WTC11 (cell line): ENCODE measurements at regions not wholly inside any gene's neighbourhood (a gene's known extent, or its start where the extent isn't known, plus 50 kb on each side); places are given as distances from the start of the nearest gene placed in this dataset.

Experiments used
- ATAC-seq: fragments of 200-7000 bp; cut with Tn5 transposase; 2 replicates; pipeline ENCODE4 v1.10.0; 2021; ENCODE audit warnings: mild to moderate bottlenecking, moderate library complexity
- CTCF ChIA-PET: fragments of 300-600 bp; sonication (Branson Sonifier 250); formaldehyde crosslinking; loops from one replicate; lab custom pipeline; 2021; ENCODE audit warnings: antibody characterized with exemption; lab: Charles Lee
- POLR2A ChIA-PET: fragments of 350-600 bp; sonication (Branson Sonifier 250); formaldehyde crosslinking; loops from one replicate; lab custom pipeline; 2021; ENCODE audit warnings: antibody characterized with exemption; lab: Charles Lee
- DNase-seq: peaks from one replicate; pipeline ENCODE4 v3.0.0; 2021; ENCODE audit warnings: low spot score
- H3K27ac Mint-ChIP-seq: 2 replicates; pipeline ENCODE4 v1.8.0; 2021; ENCODE audit warnings: mixed read lengths
- H3K27me3 Mint-ChIP-seq: 2 replicates; pipeline ENCODE4 v1.8.0; 2021; ENCODE audit warnings: low read depth, mild to moderate bottlenecking, moderate library complexity, mixed read lengths
- H3K36me3 Mint-ChIP-seq: 2 replicates; pipeline ENCODE4 v1.8.0; 2021; ENCODE audit warnings: mixed read lengths
- H3K4me1 Mint-ChIP-seq: 2 replicates; pipeline ENCODE4 v1.8.0; 2022; ENCODE audit warnings: mixed read lengths
- H3K4me3 Mint-ChIP-seq: 2 replicates; pipeline ENCODE4 v1.8.0; 2021; ENCODE audit warnings: mild to moderate bottlenecking, moderate library complexity, mixed read lengths
- H3K9me3 Mint-ChIP-seq: 2 replicates; pipeline ENCODE4 v1.8.0; 2021; ENCODE audit warnings: mixed read lengths
- ATF2 ChIP-seq: sonication (generic); formaldehyde crosslinking; IDR thresholded peaks from 2 replicates; pipeline ENCODE4 v1.8.1; 2022; ENCODE audit warnings: low read depth, missing genetic modification reagents, borderline replicate concordance
- ATF6 ChIP-seq: sonication (generic); formaldehyde crosslinking; IDR thresholded peaks from 2 replicates; pipeline ENCODE4 v1.8.1; 2023; ENCODE audit warnings: mild to moderate bottlenecking, missing genetic modification reagents
- ERG ChIP-seq: fragments of 250-450 bp; sonication (Bioruptor Pico); IDR thresholded peaks from 2 replicates; pipeline ENCODE4 v1.8.0; 2021; ENCODE audit warnings: mild to moderate bottlenecking
- ETV6 ChIP-seq: sonication (generic); formaldehyde crosslinking; IDR thresholded peaks from 2 replicates; pipeline ENCODE4 v1.8.1; 2022; ENCODE audit warnings: mild to moderate bottlenecking, missing genetic modification reagents
- FOXK1 ChIP-seq: sonication (generic); formaldehyde crosslinking; IDR thresholded peaks from 2 replicates; pipeline ENCODE4 v1.8.0; 2022; ENCODE audit warnings: mild to moderate bottlenecking, moderate library complexity, missing genetic modification reagents
- GRHL2 ChIP-seq: fragments of 250-450 bp; sonication (Bioruptor Pico); IDR thresholded peaks from 2 replicates; pipeline ENCODE4 v1.8.0; 2022; ENCODE audit warnings: mild to moderate bottlenecking, moderate library complexity; ENCODE audit not compliant: insufficient replicate concordance, severe bottlenecking
- HMGXB4 ChIP-seq: sonication (generic); formaldehyde crosslinking; IDR thresholded peaks from 2 replicates; pipeline ENCODE4 v1.8.1; 2023; ENCODE audit warnings: mild to moderate bottlenecking, moderate library complexity, missing genetic modification reagents
- MYBL2 ChIP-seq: sonication (generic); formaldehyde crosslinking; IDR thresholded peaks from 2 replicates; pipeline ENCODE4 v1.8.1; 2023; ENCODE audit warnings: mild to moderate bottlenecking, moderate library complexity, missing genetic modification reagents
- NFYB ChIP-seq: sonication (generic); formaldehyde crosslinking; conservative IDR thresholded peaks from 2 replicates; pipeline ENCODE4 v1.8.0; 2022; ENCODE audit warnings: low read depth, missing genetic modification reagents
- NR3C1 ChIP-seq: sonication (generic); formaldehyde crosslinking; conservative IDR thresholded peaks from 2 replicates; pipeline ENCODE4 v1.8.1; 2023; ENCODE audit warnings: low read depth, mild to moderate bottlenecking, missing genetic modification reagents
- TP53 ChIP-seq: sonication (generic); formaldehyde crosslinking; IDR thresholded peaks from 2 replicates; pipeline ENCODE4 v1.8.1; 2023; ENCODE audit warnings: mild to moderate bottlenecking, missing genetic modification reagents
- ZBTB21 ChIP-seq: sonication (generic); formaldehyde crosslinking; IDR thresholded peaks from 2 replicates; pipeline ENCODE4 v1.8.1; 2023; ENCODE audit warnings: mild to moderate bottlenecking, missing genetic modification reagents, borderline replicate concordance
- ZNF121 ChIP-seq: sonication (generic); formaldehyde crosslinking; IDR thresholded peaks from 2 replicates; pipeline ENCODE4 v1.8.0; 2023; ENCODE audit warnings: missing genetic modification reagents
- ZNF219 ChIP-seq: sonication (generic); formaldehyde crosslinking; IDR thresholded peaks from 2 replicates; pipeline ENCODE4 v1.8.0; 2023; ENCODE audit warnings: missing genetic modification reagents, mild to moderate bottlenecking, borderline replicate concordance
- ZNF416 ChIP-seq: fragments of 250-450 bp; sonication (Bioruptor Pico); IDR thresholded peaks from 2 replicates; pipeline ENCODE4 v1.9.0; 2021; ENCODE audit warnings: mild to moderate bottlenecking, inconsistent platforms
- ZNF425 ChIP-seq: fragments of 250-450 bp; sonication (Bioruptor Pico); conservative IDR thresholded peaks from 2 replicates; pipeline ENCODE4 v1.9.0; 2021; ENCODE audit warnings: mild to moderate bottlenecking
- TF ChIP-seq, protein P1 (sequence below): fragments of 250-450 bp; sonication (Bioruptor Pico); IDR thresholded peaks from 2 replicates; pipeline ENCODE4 v2.1.2; 2022; ENCODE audit warnings: mild to moderate bottlenecking, moderate library complexity
- TF ChIP-seq, protein P2 (sequence below): sonication (generic); formaldehyde crosslinking; IDR thresholded peaks from 2 replicates; pipeline ENCODE4 v1.8.0; 2022; ENCODE audit warnings: mild to moderate bottlenecking, missing genetic modification reagents

DNA sequence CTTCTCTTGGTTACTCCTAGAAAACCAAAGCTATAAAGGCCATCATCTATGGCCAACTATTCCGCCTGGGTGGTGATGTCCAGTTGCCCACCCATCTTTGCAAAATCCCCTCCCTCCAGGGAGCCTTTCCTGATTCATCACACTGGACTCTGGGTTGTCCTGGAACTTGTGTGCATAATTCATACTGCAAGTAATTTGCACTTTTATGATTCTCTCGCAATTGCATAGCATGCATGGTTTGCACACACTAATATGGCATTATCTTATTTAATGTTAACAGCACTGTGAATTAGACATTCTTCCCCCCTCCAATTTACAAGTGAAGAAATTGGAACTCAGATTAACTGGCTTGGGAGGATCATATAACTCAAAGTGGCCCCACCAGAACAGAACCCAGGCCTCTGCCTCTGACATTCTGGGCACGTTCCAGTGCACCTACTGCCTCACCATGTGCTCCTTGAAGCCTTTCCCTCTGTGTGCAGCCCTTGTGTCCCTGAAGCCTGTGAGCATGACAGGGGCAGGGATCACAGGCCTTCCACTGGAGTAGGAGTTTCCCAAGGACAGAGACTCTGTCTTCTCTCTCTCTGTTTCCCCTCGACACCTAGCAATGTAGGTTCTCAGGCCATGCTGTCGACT is 98.9 kb upstream of the IPO9 start:
- Mint-ChIP-seq H3K27me3 (no peaks in the 10 kb centered on the region), H3K9me3 (no peaks in the 10 kb centered on the region), H3K4me1 (peaks cover 7% of the 10 kb centered on the region; the same call in 1 of the 2 replicates), H3K36me3 (no peaks in the 10 kb centered on the region), H3K27ac (no peak overlapping the region)
- no peak for DNase-seq
- ATAC-seq, result no peak
- ChIA-PET POLR2A (no interaction called here), CTCF (interaction anchor here (1.0 to 2.0 kb wide), 4 partner anchors 21 to 65 kb away, joined by 3 to 7 read pairs (median 5); no protein-coding TSS in a partner anchor)
- TF ChIP-seq MYBL2 (CRISPR knock-in tag), result no peak
- no peak for TF ChIP-seq ZNF219
- no peak for TF ChIP-seq ZBTB21
- no peak for TF ChIP-seq NR3C1
- TF ChIP-seq TP53 (CRISPR knock-in tag), result no peak
- no peak for TF ChIP-seq HMGXB4 (CRISPR knock-in tag)
- TF ChIP-seq NFYB (CRISPR knock-in tag), result no peak
- TF ChIP-seq ZNF121 (CRISPR knock-in tag), result no peak
- no peak for TF ChIP-seq ZNF425 (CRISPR knock-in tag)
- TF ChIP-seq FOXK1 (CRISPR knock-in tag), result no peak
- TF ChIP-seq, all 79 proteins: peak for 0
- H3K4me3 Mint-ChIP-seq, result no peak overlapping the region

DNA sequence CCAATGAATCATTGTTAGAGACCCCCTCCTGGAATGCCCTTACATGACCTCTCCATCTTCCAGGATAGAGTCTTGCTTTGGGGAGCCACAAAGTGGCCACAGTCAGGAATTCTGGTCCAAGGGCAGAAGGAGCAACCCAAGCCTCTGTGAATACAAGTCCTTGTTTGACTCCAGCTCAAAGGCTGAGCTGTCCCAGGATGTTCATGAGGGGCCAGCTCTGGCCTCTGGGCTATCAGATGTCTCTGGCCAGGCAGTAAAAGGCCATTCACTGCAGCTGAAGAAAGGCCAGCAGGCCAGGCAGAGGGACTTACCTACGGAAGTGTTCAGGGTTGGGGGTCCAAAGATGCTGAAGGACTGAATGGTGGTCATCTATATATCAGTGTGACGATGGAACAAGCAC is 98.3 kb upstream of the IPO9 start:
- ChIA-PET CTCF (interaction anchor here (0.8 to 2.1 kb wide), 4 partner anchors 21 to 63 kb away, joined by 3 to 10 read pairs (median 5); no protein-coding TSS in a partner anchor), POLR2A (no interaction called here)
- Mint-ChIP-seq H3K4me1 (peaks cover 11% of the 10 kb centered on the region), H3K27ac (no peak overlapping the region), H3K36me3 (no peaks in the 10 kb centered on the region), H3K27me3 (no peaks in the 10 kb centered on the region), H3K4me3 (no peak overlapping the region), H3K9me3 (no peaks in the 10 kb centered on the region)
- DNase-seq (no peak), ATAC-seq (no peak)
- TF ChIP-seq, protein P1, sequence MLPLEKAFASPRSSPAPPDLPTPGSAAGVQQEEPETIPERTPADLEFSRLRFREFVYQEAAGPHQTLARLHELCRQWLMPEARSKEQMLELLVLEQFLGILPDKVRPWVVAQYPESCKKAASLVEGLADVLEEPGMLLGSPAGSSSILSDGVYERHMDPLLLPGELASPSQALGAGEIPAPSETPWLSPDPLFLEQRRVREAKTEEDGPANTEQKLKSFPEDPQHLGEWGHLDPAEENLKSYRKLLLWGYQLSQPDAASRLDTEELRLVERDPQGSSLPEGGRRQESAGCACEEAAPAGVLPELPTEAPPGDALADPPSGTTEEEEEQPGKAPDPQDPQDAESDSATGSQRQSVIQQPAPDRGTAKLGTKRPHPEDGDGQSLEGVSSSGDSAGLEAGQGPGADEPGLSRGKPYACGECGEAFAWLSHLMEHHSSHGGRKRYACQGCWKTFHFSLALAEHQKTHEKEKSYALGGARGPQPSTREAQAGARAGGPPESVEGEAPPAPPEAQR (CRISPR knock-in tag), result no peak
- TF ChIP-seq ZNF416 (CRISPR knock-in tag), result no peak
- no peak for TF ChIP-seq ATF6 (CRISPR knock-in tag)
- no peak for TF ChIP-seq ATF2
- TF ChIP-seq, protein P2, sequence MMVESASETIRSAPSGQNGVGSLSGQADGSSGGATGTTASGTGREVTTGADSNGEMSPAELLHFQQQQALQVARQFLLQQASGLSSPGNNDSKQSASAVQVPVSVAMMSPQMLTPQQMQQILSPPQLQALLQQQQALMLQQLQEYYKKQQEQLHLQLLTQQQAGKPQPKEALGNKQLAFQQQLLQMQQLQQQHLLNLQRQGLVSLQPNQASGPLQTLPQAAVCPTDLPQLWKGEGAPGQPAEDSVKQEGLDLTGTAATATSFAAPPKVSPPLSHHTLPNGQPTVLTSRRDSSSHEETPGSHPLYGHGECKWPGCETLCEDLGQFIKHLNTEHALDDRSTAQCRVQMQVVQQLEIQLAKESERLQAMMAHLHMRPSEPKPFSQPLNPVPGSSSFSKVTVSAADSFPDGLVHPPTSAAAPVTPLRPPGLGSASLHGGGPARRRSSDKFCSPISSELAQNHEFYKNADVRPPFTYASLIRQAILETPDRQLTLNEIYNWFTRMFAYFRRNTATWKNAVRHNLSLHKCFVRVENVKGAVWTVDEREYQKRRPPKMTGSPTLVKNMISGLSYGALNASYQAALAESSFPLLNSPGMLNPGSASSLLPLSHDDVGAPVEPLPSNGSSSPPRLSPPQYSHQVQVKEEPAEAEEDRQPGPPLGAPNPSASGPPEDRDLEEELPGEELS (CRISPR knock-in tag), result no peak
- no peak for TF ChIP-seq FOXK1 (CRISPR knock-in tag)
- no peak for TF ChIP-seq GRHL2
- no peak for TF ChIP-seq ERG (CRISPR knock-in tag)
- no peak for TF ChIP-seq ETV6 (CRISPR knock-in tag)
